ENCODE measurements at regions not wholly inside any gene's neighbourhood (a gene's known extent, or its start where the extent isn't known, plus 50 kb on each side); places are given as distances from the start of the nearest gene placed in this dataset.

DNA sequence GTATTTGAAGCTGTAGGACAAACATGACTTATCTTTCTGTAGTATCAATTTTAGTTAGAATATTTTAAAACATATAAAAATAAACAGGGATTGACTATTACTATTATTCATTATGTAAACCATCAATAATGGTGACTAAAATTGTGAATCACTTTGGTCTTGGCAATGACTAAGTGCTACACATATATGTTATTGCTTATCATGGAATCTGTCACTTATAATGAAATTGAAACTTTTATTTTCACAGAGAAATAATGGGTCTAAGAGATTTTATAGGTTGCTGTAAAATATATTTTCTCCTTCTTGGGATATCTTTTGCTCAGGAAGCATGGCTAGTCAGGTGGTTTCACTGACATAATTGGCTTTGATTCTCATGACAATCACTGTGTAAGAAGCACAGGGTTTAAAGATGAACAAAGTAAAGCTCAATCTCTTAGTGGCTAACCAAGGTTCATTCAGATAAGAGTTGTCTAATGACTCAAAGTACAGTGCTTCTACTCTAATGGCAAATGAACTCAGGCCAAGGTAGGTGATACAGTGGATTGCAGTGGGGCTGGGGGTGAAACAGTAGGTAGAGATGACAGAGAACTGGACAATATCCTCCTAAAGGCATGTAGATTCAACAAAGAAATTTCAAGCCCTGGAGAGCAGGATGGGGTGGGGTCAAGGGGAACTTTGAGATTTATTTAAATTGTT is 98.6 kb upstream of the FANCL start:
- no peak for TF ChIP-seq CTCF (IDR thresholded peaks at IDR 0.05; ENCODE audit: poor library complexity, severe bottlenecking)
- no peak for TF ChIP-seq POLR2AphosphoS5 (IDR thresholded peaks at IDR 0.05)
- no peak for TF ChIP-seq MXI1 (conservative IDR thresholded peaks at IDR 0.05; ENCODE audit: poor library complexity, severe bottlenecking)
- no peak for TF ChIP-seq EZH2 (IDR thresholded peaks at IDR 0.05; ENCODE audit: borderline replicate concordance, insufficient read depth, low read length, poor library complexity, severe bottlenecking)
- no peak for TF ChIP-seq RAD21 (conservative IDR thresholded peaks at IDR 0.05)
